ENCODE measurements at regions not wholly inside any gene's neighbourhood (a gene's known extent, or its start where the extent isn't known, plus 50 kb on each side); places are given as distances from the start of the nearest gene placed in this dataset.
"Not testable (repeated sequence)": the region's sequence is repeated elsewhere in the genome, so short reads cannot be mapped to it uniquely, and the experiment has no call there.

DNA sequence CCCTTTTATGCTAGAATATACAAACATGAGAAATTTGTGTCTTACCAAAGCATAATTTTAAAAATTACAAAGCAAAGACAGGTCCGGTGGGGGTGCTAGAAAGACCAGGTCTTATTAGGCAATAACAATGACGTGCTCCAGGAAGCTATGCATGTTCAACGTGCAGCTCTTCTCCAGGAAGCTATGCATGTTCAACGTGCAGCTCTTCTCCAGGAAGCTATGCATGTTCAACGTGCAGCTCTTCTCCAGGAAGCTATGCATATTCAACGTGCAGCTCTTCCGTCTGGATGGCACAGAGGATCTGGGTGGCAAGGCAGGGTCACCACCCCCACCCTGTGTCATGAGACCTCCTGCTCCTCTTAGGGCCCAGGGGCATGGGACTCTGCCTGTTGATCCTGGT, 51.9 kb upstream of the PROP1 start:
- H3K79me2 ChIP-seq (ENCODE audit: low read length); H2AFZ ChIP-seq (ENCODE audit: low read length); BruUV-seq (replicated peaks); H3K9me2 ChIP-seq (replicated peaks; ENCODE audit: low read length); H3K4me2 ChIP-seq (ENCODE audit: low read length); H3K9me3 ChIP-seq (ENCODE audit: low read length); H3K27ac ChIP-seq (ENCODE audit: low read length); H3K27me3 ChIP-seq (ENCODE audit: low read length); H3F3A ChIP-seq (ENCODE audit: low read length, unreplicated experiment); intact Hi-C loops (cut with micrococcal nuclease); POLR2A ChIA-PET (ENCODE audit: unreplicated experiment); H3K9ac ChIP-seq (ENCODE audit: low read length); ATAC-seq; H3K36me3 ChIP-seq (ENCODE audit: low read depth, low read length); H3K4me1 ChIP-seq (ENCODE audit: insufficient read depth, low read length); DNase-seq; H4K20me1 ChIP-seq (ENCODE audit: low read length); CTCF ChIA-PET; H3K4me3 ChIP-seq (ENCODE audit: low read length): not testable (repeated sequence)

- H3K27ac ChIP-seq (ENCODE audit: low read length); intact Hi-C loops (cut with micrococcal nuclease); BruUV-seq (replicated peaks); POLR2A ChIA-PET (ENCODE audit: unreplicated experiment); H3K9me2 ChIP-seq (replicated peaks; ENCODE audit: low read length); CTCF ChIA-PET; H3K9me3 ChIP-seq (ENCODE audit: low read length); H2AFZ ChIP-seq (ENCODE audit: low read length); H3K4me3 ChIP-seq (ENCODE audit: low read length); H3F3A ChIP-seq (ENCODE audit: low read length, unreplicated experiment); H3K4me2 ChIP-seq (ENCODE audit: low read length); H3K79me2 ChIP-seq (ENCODE audit: low read length); ATAC-seq; DNase-seq; H4K20me1 ChIP-seq (ENCODE audit: low read length); H3K36me3 ChIP-seq (ENCODE audit: low read depth, low read length); H3K9ac ChIP-seq (ENCODE audit: low read length); H3K4me1 ChIP-seq (ENCODE audit: insufficient read depth, low read length): not testable (repeated sequence)
- H3K27me3 ChIP-seq (ENCODE audit: low read length) = peaks cover 12% of the 10 kb centered on the region; the same call in 1 of the 2 replicates
Measured at GRCh38 chr5:178046757-178047399, 50.8 kb upstream of the PROP1 start.

DNA sequence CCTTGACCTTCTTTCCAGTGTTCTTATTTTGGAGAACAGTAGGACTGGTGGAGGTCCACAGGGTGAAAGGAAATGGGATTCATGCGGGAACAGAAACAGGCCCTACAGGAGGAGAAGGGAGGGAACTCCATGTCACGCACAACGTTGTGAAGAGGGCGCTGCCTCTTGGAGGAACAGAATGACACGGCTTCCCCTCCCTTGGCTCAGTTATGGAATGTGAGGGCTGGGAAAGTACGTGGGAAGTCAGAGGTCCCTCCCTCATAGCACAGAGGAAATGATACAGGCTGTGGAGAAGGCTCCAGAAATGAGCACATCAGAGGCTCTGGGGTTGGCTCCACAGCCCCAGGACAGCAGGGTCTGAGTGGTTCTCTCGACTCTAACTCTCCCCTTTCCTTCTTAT, 49.9 kb upstream of the PROP1 start:
- H3F3A ChIP-seq (ENCODE audit: low read length, unreplicated experiment); POLR2A ChIA-PET (ENCODE audit: unreplicated experiment); BruUV-seq (replicated peaks); intact Hi-C loops (cut with micrococcal nuclease); H3K79me2 ChIP-seq (ENCODE audit: low read length); H3K4me3 ChIP-seq (ENCODE audit: low read length); H3K9me3 ChIP-seq (ENCODE audit: low read length); H3K9ac ChIP-seq (ENCODE audit: low read length); CTCF ChIA-PET; H3K27ac ChIP-seq (ENCODE audit: low read length); H2AFZ ChIP-seq (ENCODE audit: low read length); H4K20me1 ChIP-seq (ENCODE audit: low read length); H3K4me1 ChIP-seq (ENCODE audit: insufficient read depth, low read length); H3K36me3 ChIP-seq (ENCODE audit: low read depth, low read length); H3K9me2 ChIP-seq (replicated peaks; ENCODE audit: low read length); DNase-seq; ATAC-seq; H3K4me2 ChIP-seq (ENCODE audit: low read length): not testable (repeated sequence)
- H3K27me3 ChIP-seq (ENCODE audit: low read length) = peaks cover 12% of the 10 kb centered on the region; the same call in 1 of the 2 replicates

All from PC-3 (cell line).